ENCODE measurements at regions not wholly inside any gene's neighbourhood (a gene's known extent, or its start where the extent isn't known, plus 50 kb on each side); places are given as distances from the start of the nearest gene placed in this dataset.

DNA sequence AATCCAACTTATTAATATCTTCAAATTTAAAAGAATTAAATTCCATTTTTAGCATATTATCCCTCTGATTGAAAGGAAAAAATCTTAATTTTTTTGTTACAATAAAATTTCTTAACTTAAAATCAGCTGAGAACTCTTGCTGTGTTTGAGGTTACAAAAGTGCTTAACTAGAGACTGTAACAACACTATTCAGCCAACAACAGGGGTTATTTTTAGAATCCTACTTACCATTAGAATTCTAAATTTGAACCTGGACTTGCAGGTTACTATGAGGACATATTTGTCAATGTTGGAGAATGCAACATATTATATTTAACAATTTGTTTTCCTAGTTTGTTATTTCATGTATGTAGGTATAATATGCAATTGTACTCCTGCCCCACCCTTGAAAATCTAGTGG, 238.1 kb upstream of the CXXC4 start:
- no peaks in the 10 kb centered on the region for H3K9me1 ChIP-seq (replicated peaks; ENCODE audit: control insufficient read depth, extremely low read depth, insufficient read depth, low read length)
- dilution Hi-C loops (cut with MboI; ENCODE audit: extremely low pct_ligation_motif_present, low sequenced_read_pairs), result no loop called here
- no peaks in the 10 kb centered on the region for H3K4me1 ChIP-seq (ENCODE audit: control insufficient read depth, extremely low read depth, insufficient read depth, low read length)
- no peaks in the 10 kb centered on the region for H4K20me1 ChIP-seq (replicated peaks; ENCODE audit: control insufficient read depth, extremely low read depth, insufficient read depth, low read length)
- TF ChIP-seq, protein P1, sequence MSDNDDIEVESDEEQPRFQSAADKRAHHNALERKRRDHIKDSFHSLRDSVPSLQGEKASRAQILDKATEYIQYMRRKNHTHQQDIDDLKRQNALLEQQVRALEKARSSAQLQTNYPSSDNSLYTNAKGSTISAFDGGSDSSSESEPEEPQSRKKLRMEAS (IDR thresholded peaks at IDR 0.05; ENCODE audit: insufficient read depth, insufficient read length), result no peak
- TF ChIP-seq FOS (IDR thresholded peaks at IDR 0.05; ENCODE audit: borderline replicate concordance, insufficient read depth, low read length) (no peak), POLR2AphosphoS5 (IDR thresholded peaks at IDR 0.05; ENCODE audit: insufficient read depth, low read depth, low read length) (no peak), MYC (IDR thresholded peaks at IDR 0.05; ENCODE audit: low read depth, low read length) (no peak), POLR2A (IDR thresholded peaks at IDR 0.05; ENCODE audit: low read depth, low read length) (no peak), EZH2 (IDR thresholded peaks at IDR 0.05; ENCODE audit: borderline replicate concordance, low read depth, low read length, severe bottlenecking) (no peak), GATA2 (IDR thresholded peaks at IDR 0.05; ENCODE audit: insufficient read depth, insufficient read length, low read depth, low read length) (no peak), JUN (IDR thresholded peaks at IDR 0.05; ENCODE audit: borderline replicate concordance, insufficient read depth, insufficient read length, low read depth) (no peak), CTCF (IDR thresholded peaks at IDR 0.05; ENCODE audit: extremely low read depth in 1 of 2, insufficient read depth in 1 of 2, low read depth in 1 of 2, low read length in 2 of 2) (no peak)
- H3K9me3 ChIP-seq (replicated peaks; ENCODE audit: control insufficient read depth, insufficient read depth, low read length), result no peaks in the 10 kb centered on the region
- ChIA-PET POLR2A (no interaction called here), CTCF (no interaction called here)
- H3K9ac ChIP-seq (replicated peaks; ENCODE audit: extremely low read depth, insufficient read depth, low read length), result no peak overlapping the region
- H3K4me2 ChIP-seq (ENCODE audit: insufficient read depth, low read length), result no peak overlapping the region
- no peak overlapping the region for H2AFZ ChIP-seq (ENCODE audit: low read depth, low read length)
- no peaks in the 10 kb centered on the region for H3K79me2 ChIP-seq (ENCODE audit: control insufficient read depth, insufficient read depth, low read length)
- no peaks in the 10 kb centered on the region for H3K27me3 ChIP-seq (ENCODE audit: control insufficient read depth in 2 of 2, insufficient read depth in 2 of 2, low read length in 2 of 2)
- FAIRE-seq (no peak), DNase-seq (ENCODE audit: low read depth, low spot score) (no peak)
- no TSS peak for BruUV-seq (replicated peaks)
- intact Hi-C loops (cut with micrococcal nuclease), result no loop called here
- no peak overlapping the region for H3K27ac ChIP-seq (ENCODE audit: insufficient read depth, low read depth, low read length)
- no peak overlapping the region for H3K4me3 ChIP-seq (replicated peaks in 1 of 3; ENCODE audit: insufficient read depth in 1 of 3, low read depth in 1 of 3, low read length in 3 of 3)
- H3K36me3 ChIP-seq (ENCODE audit: control insufficient read depth in 2 of 2, extremely low read depth in 1 of 2, insufficient read depth in 2 of 2, low read length in 2 of 2), result no peaks in the 10 kb centered on the region

Measured in endothelial cell of umbilical vein (primary cell).